GM10266 (cell line): ENCODE measurements at regions not wholly inside any gene's neighbourhood (a gene's known extent, or its start where the extent isn't known, plus 50 kb on each side); places are given as distances from the start of the nearest gene placed in this dataset.

Experiments used
- DNase-seq: peaks from one replicate; pipeline ENCODE4 v3.0.0; 2012; ENCODE audit errors: extremely low spot score
- TF ChIP-seq, protein P1 (sequence below): IDR thresholded peaks from 2 replicates; pipeline ENCODE4 v1.5.1; 2012; ENCODE audit warnings: mild to moderate bottlenecking, low read depth; ENCODE audit not compliant: control insufficient read depth, insufficient read depth; ENCODE audit errors: missing control alignments

DNA sequence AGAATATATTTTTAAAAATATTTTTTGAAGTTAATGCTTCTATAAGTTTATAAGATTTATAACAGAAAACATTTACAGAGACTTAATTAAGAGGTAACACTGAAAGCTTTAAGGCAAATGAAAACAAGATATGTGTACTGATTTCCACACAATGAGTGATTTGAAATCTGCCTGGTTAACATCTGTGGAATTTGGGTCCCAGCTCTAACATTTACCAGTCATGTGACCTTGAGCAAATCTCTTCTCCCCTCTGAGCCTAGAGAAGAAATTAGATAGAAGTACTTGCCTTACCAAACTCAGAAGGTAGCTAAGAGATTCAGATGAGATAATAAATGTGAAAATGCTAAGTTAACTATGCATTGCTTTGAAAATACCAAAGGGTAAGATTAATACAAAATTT lies 458.8 kb upstream of the LCORL start:
- DNase-seq, result no peak
- TF ChIP-seq, protein P1, sequence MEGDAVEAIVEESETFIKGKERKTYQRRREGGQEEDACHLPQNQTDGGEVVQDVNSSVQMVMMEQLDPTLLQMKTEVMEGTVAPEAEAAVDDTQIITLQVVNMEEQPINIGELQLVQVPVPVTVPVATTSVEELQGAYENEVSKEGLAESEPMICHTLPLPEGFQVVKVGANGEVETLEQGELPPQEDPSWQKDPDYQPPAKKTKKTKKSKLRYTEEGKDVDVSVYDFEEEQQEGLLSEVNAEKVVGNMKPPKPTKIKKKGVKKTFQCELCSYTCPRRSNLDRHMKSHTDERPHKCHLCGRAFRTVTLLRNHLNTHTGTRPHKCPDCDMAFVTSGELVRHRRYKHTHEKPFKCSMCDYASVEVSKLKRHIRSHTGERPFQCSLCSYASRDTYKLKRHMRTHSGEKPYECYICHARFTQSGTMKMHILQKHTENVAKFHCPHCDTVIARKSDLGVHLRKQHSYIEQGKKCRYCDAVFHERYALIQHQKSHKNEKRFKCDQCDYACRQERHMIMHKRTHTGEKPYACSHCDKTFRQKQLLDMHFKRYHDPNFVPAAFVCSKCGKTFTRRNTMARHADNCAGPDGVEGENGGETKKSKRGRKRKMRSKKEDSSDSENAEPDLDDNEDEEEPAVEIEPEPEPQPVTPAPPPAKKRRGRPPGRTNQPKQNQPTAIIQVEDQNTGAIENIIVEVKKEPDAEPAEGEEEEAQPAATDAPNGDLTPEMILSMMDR, result no peak

DNA sequence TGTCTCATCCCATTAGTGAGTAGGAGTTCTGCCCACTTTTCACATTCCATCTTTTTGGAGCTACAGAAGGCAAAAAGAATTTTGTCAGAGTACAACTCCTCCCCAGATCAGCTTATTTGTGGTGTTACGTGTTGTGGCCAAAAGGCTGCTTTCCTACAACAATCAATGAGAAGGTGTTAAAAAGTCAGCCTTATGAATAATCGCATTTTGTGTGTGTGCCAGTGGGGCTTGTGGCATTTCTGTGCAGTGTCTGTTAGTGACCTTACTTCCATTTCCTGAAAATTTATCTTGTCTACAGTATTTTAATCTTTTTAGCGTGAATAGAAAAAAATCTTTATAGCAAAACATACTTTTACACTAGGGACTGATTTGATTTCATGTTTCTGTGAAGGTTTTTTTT lies 458.3 kb upstream of the LCORL start:
- TF ChIP-seq, protein P1, result no peak
- DNase-seq, result no peak

DNA sequence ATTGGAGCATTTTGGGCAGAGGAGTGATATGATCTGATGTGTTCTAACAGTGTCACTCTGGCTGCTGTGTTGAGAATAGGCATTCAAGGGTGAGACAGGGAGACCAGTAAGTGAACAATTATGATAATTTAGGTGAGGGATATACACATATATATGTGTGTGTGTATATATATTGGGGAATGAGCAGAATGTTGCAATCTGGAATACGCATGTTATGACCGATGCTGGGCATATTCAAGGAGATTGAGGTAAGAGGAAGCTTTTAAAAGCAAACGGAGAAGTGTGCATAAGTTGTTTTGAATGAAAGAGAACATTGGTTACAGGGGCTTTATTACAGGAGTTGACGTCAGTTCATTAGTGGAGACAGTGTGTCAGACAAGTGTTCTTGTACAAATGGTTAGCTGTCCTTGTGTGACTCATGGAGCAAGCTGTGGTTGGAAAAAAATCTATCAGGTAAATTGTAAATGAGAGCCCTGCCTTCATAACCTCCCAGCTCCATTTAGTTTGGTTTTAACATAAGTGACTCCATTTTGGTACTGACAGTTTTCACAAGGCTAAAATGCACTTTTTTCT lies 442.5 kb upstream of the LCORL start:
- TF ChIP-seq, protein P1, result no peak
- DNase-seq, result no peak

DNA sequence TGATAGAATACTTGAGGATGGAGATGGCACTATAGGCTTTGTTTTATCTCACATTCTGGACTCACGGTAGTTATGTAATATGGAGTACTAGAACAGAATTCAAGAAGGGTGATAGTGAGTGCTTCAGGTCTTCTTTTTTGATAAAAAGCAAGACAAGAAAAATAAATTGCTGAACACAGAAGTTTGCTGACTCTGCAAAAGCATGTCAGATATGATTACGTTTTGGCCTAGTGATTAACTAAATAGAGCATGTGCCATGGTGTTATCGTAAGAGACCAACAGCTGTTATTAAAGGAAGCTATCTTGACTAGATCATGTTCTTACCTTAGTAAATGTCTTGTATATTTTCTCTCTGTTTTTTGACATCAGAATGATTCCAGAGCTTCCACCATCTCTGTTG lies 436.9 kb upstream of the LCORL start:
- TF ChIP-seq, protein P1, result no peak
- no peak for DNase-seq

DNA sequence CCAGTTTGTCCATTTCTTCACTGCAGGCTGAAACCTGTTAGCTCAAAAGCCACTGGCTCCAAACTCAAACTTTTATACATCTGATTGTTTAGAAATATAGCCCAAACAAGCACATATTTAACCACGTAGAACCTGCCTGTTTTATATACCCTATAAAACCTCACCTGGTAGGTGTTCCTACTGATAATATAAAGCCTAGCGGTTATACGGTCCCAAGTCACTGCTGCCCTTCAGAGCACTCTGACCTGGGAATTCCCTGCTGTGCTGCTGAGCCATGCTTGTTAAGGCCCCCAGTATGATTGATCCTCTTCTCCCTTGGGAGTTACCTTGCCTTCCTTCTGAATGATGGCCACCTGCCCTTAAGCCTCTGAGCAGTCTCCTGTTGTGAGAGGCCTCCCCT lies 432.8 kb upstream of the LCORL start:
- TF ChIP-seq, protein P1, result no peak
- no peak for DNase-seq

DNA sequence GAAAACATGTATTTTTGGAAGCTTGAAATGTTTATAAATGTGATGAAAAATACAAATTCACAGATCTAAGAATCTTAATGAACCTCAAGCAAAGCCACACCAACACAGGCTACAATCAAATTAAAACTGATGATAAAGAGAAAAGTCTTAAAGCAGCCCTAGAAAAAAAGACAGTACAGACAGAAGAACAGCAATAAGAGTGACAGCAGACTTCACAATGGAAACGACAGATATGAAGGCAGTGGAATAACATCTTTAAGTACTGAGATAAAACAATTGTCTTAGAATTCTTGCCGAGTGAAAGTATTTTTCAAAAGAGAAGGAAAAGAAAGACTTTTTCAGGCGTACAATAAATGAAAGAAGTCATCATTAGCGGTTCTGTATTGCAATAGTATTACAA lies 423.6 kb upstream of the LCORL start:
- TF ChIP-seq, protein P1, result no peak

DNA sequence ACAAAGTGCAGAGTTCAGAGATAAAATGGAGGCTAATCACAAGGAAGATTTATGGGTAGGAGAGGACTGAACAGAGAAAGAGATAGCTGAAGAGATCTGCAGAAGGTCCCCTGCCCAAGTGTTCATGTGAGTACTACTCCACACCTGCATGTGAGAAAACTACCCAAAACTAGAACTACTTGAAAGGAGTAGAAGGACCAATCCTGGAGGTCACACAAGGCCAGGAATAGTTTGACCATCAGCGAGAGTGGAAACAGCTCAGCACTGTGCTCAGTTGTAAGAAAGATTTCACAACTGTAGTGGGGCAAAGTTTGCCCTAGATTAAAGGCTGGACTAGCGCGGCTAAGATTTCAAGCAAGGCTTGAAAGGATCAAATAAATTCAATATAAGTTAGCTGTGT lies 422.7 kb upstream of the LCORL start:
- TF ChIP-seq, protein P1, result no peak
- no peak for DNase-seq

More for the DNA sequence above, 423.6 kb upstream of the LCORL start:
- no peak for DNase-seq
